GM23338 (cell line): ENCODE measurements at regions not wholly inside any gene's neighbourhood (a gene's known extent, or its start where the extent isn't known, plus 50 kb on each side); places are given as distances from the start of the nearest gene placed in this dataset.

Experiments
- CREB1 ChIP-seq: fragments of 250-450 bp; sonication (Bioruptor Pico); IDR thresholded peaks from 2 replicates; pipeline ENCODE4 v1.5.0; 2020; ENCODE audit warnings: low read depth, mild to moderate bottlenecking, moderate library complexity
- CTCF ChIP-seq, 2 experiments: fragments of 200-600 bp in 1 of 2; sonication (generic) in 1 of 2; conservative IDR thresholded peaks; 2 replicates each; pipeline versions ENCODE4 v1.5.1 to v1.6.1; 2016 to 2017; ENCODE audit warnings: antibody characterized with exemption in 2 of 2, low read depth in 2 of 2, mild to moderate bottlenecking in 2 of 2, moderate library complexity in 1 of 2
- EZH2 ChIP-seq: fragments of 200-600 bp; sonication (generic); IDR thresholded peaks from one replicate; pipeline ENCODE4 v1.8.0; 2017; ENCODE audit warnings: antibody characterized with exemption, mild to moderate bottlenecking, low read depth; ENCODE audit not compliant: unreplicated experiment
- EZH2phosphoT487 ChIP-seq: fragments of 200-600 bp; sonication (generic); IDR thresholded peaks from one replicate; pipeline ENCODE4 v1.8.1; 2018; ENCODE audit warnings: antibody characterized with exemption; ENCODE audit not compliant: unreplicated experiment
- JUNB ChIP-seq: IDR thresholded peaks from one replicate; pipeline ENCODE4 v1.6.1; 2016; ENCODE audit warnings: antibody characterized with exemption; ENCODE audit not compliant: unreplicated experiment
- POLR2AphosphoS5 ChIP-seq: IDR thresholded peaks from 2 replicates; pipeline ENCODE4 v1.6.1; 2016; ENCODE audit warnings: antibody characterized with exemption, low read depth
- REST ChIP-seq: IDR thresholded peaks from one replicate; pipeline ENCODE4 v1.6.1; 2018; ENCODE audit warnings: antibody characterized with exemption; ENCODE audit not compliant: unreplicated experiment
- STAT1 ChIP-seq: IDR thresholded peaks from one replicate; pipeline ENCODE4 v1.6.1; 2016; ENCODE audit warnings: antibody characterized with exemption; ENCODE audit not compliant: unreplicated experiment
- TF ChIP-seq, protein P1 (sequence below): fragments of 250-450 bp; sonication (Bioruptor Pico); IDR thresholded peaks from 2 replicates; pipeline ENCODE4 v1.5.0; 2020; ENCODE audit warnings: mild to moderate bottlenecking, moderate library complexity
- TF ChIP-seq, protein P2 (sequence below): IDR thresholded peaks from 2 replicates; pipeline ENCODE4 v1.6.1; 2016; ENCODE audit warnings: antibody characterized with exemption

- TF ChIP-seq CTCF (conservative IDR thresholded peaks at IDR 0.05; ENCODE audit: low read depth in 2 of 2) (no peak), STAT1 (no peak), EZH2phosphoT487 (no peak), POLR2AphosphoS5 (no peak), REST (no peak), EZH2 (no peak), CREB1 (CRISPR knock-in tag) (no peak), JUNB (no peak)
- TF ChIP-seq, protein P1, sequence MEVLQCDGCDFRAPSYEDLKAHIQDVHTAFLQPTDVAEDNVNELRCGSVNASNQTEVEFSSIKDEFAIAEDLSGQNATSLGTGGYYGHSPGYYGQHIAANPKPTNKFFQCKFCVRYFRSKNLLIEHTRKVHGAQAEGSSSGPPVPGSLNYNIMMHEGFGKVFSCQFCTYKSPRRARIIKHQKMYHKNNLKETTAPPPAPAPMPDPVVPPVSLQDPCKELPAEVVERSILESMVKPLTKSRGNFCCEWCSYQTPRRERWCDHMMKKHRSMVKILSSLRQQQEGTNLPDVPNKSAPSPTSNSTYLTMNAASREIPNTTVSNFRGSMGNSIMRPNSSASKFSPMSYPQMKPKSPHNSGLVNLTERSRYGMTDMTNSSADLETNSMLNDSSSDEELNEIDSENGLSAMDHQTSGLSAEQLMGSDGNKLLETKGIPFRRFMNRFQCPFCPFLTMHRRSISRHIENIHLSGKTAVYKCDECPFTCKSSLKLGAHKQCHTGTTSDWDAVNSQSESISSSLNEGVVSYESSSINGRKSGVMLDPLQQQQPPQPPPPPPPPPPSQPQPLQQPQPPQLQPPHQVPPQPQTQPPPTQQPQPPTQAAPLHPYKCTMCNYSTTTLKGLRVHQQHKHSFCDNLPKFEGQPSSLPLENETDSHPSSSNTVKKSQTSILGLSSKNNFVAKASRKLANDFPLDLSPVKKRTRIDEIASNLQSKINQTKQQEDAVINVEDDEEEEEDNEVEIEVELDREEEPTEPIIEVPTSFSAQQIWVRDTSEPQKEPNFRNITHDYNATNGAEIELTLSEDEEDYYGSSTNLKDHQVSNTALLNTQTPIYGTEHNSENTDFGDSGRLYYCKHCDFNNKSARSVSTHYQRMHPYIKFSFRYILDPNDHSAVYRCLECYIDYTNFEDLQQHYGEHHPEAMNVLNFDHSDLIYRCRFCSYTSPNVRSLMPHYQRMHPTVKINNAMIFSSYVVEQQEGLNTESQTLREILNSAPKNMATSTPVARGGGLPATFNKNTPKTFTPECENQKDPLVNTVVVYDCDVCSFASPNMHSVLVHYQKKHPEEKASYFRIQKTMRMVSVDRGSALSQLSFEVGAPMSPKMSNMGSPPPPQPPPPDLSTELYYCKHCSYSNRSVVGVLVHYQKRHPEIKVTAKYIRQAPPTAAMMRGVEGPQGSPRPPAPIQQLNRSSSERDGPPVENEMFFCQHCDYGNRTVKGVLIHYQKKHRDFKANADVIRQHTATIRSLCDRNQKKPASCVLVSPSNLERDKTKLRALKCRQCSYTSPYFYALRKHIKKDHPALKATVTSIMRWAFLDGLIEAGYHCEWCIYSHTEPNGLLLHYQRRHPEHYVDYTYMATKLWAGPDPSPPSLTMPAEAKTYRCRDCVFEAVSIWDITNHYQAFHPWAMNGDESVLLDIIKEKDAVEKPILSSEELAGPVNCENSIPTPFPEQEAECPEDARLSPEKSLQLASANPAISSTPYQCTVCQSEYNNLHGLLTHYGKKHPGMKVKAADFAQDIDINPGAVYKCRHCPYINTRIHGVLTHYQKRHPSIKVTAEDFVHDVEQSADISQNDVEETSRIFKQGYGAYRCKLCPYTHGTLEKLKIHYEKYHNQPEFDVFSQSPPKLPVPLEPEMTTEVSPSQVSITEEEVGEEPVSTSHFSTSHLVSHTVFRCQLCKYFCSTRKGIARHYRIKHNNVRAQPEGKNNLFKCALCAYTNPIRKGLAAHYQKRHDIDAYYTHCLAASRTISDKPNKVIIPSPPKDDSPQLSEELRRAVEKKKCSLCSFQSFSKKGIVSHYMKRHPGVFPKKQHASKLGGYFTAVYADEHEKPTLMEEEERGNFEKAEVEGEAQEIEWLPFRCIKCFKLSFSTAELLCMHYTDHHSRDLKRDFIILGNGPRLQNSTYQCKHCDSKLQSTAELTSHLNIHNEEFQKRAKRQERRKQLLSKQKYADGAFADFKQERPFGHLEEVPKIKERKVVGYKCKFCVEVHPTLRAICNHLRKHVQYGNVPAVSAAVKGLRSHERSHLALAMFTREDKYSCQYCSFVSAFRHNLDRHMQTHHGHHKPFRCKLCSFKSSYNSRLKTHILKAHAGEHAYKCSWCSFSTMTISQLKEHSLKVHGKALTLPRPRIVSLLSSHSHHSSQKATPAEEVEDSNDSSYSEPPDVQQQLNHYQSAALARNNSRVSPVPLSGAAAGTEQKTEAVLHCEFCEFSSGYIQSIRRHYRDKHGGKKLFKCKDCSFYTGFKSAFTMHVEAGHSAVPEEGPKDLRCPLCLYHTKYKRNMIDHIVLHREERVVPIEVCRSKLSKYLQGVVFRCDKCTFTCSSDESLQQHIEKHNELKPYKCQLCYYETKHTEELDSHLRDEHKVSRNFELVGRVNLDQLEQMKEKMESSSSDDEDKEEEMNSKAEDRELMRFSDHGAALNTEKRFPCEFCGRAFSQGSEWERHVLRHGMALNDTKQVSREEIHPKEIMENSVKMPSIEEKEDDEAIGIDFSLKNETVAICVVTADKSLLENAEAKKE = no peak
- TF ChIP-seq, protein P2, sequence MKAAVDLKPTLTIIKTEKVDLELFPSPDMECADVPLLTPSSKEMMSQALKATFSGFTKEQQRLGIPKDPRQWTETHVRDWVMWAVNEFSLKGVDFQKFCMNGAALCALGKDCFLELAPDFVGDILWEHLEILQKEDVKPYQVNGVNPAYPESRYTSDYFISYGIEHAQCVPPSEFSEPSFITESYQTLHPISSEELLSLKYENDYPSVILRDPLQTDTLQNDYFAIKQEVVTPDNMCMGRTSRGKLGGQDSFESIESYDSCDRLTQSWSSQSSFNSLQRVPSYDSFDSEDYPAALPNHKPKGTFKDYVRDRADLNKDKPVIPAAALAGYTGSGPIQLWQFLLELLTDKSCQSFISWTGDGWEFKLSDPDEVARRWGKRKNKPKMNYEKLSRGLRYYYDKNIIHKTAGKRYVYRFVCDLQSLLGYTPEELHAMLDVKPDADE = no peak
Measured at GRCh38 chr9:99377790-99378775, 156.0 kb downstream of the SEC61B start.
